ENCODE measurements at regions not wholly inside any gene's neighbourhood (a gene's known extent, or its start where the extent isn't known, plus 50 kb on each side); places are given as distances from the start of the nearest gene placed in this dataset.

DNA sequence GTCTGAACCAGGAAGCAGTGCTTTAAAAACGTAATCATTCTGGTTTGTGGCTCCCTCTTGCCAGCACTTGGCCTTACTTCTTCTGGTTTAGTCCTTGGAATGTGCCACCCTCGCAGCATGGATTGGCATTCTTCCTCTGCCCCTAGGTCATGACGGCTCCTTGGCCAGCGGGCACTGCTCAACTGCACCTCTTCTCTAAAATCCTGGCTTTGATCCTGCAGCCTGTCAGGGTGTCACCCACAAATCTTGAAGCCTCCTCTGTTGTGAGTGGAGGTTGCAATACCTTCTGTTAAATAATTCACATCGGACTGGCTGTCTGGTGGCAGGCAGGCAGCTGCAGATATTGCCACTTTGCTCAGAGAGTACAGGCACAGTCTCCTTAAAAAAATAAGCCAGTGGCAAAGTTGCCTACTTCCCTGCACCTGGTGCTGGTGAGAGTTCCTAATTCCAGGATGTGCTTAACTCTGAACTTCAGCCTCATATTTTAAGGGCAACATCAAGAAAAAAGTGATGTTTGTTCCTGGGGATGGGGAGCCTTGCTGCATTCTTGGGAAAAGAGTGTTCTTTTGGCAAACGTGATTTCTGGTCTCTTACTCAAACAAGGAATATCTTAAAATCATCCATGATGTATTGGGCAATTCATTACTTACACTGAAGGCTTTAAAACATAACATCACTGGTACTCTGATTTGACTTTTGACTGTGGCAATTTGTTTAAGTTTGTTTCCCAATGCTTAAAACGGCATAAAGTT is 179.8 kb downstream of the FOXA2 start:
- Histone ChIP-seq H4K91ac (ENCODE audit: insufficient read length, low read depth, low read length) (no peak overlapping the region), H3K27ac (ENCODE audit: insufficient read length, low read depth, low read length) (no peak overlapping the region), H3T11ph (ENCODE audit: low read length) (no peak overlapping the region), H3K14ac (ENCODE audit: insufficient read depth, low read length) (no peak overlapping the region), H3K79me2 (ENCODE audit: insufficient read depth, low read length) (no peaks in the 10 kb centered on the region), H3K18ac (ENCODE audit: insufficient read length, low read depth, low read length) (no peak overlapping the region), H2BK12ac (ENCODE audit: insufficient read length, low read depth, low read length) (no peak overlapping the region), H2AK5ac (ENCODE audit: insufficient read length, low read length) (no peak overlapping the region), H3K9ac (ENCODE audit: extremely low read depth, insufficient read length, low read length) (no peak overlapping the region), H3K4me2 (ENCODE audit: insufficient read depth, insufficient read length, low read length) (no peak overlapping the region), H3K56ac (ENCODE audit: insufficient read length, low read depth, low read length) (no peak overlapping the region), H3K4me1 (ENCODE audit: insufficient read depth, low read length) (peaks cover 2% of the 10 kb centered on the region; the same call in 1 of the 2 replicates), H3K79me1 (ENCODE audit: insufficient read depth, low read depth, low read length, poor library complexity, severe bottlenecking) (no peaks in the 10 kb centered on the region), H2BK120ac (ENCODE audit: low read depth, low read length, poor library complexity, severe bottlenecking) (no peak overlapping the region), H2AFZ (ENCODE audit: low read length) (no peak overlapping the region), H3K23me2 (ENCODE audit: insufficient read length, low read depth, low read length, poor library complexity, severe bottlenecking) (no peaks in the 10 kb centered on the region), H4K8ac (replicated peaks; ENCODE audit: insufficient read length, low read depth, low read length) (no peak overlapping the region), H2BK20ac (ENCODE audit: low read depth, low read length, poor library complexity, severe bottlenecking) (no peak overlapping the region), H3K27me3 (ENCODE audit: insufficient read depth, low read length) (no peaks in the 10 kb centered on the region), H3K4ac (ENCODE audit: low read depth, low read length) (no peak overlapping the region), H3K23ac (ENCODE audit: insufficient read length, low read depth, low read length) (no peak overlapping the region), H4K20me1 (ENCODE audit: control insufficient read depth, insufficient read depth, insufficient read length) (no peaks in the 10 kb centered on the region), H4K5ac (ENCODE audit: insufficient read length, low read depth, low read length) (no peak overlapping the region), H3K9me3 (ENCODE audit: control insufficient read depth, low read depth, low read length) (no peaks in the 10 kb centered on the region), H2BK5ac (ENCODE audit: insufficient read length, low read length) (no peak overlapping the region), H2BK15ac (ENCODE audit: low read depth, low read length) (no peak overlapping the region)
- Mint-ChIP-seq H3K27ac (no peak overlapping the region), H3K36me3 (ENCODE audit: insufficient read depth in 1 of 3, low read depth in 3 of 3) (no peaks in the 10 kb centered on the region), H3K4me1 (peaks cover 22 to 35% of the 10 kb centered on the region in 2 experiments), H3K27me3 (ENCODE audit: low read depth) (peaks cover 67% of the 10 kb centered on the region), H3K4me3 (no peak overlapping the region; a peak in 1 of 5 replicates), H3K9me3 (no peaks in the 10 kb centered on the region)
- TF ChIP-seq, protein P1, sequence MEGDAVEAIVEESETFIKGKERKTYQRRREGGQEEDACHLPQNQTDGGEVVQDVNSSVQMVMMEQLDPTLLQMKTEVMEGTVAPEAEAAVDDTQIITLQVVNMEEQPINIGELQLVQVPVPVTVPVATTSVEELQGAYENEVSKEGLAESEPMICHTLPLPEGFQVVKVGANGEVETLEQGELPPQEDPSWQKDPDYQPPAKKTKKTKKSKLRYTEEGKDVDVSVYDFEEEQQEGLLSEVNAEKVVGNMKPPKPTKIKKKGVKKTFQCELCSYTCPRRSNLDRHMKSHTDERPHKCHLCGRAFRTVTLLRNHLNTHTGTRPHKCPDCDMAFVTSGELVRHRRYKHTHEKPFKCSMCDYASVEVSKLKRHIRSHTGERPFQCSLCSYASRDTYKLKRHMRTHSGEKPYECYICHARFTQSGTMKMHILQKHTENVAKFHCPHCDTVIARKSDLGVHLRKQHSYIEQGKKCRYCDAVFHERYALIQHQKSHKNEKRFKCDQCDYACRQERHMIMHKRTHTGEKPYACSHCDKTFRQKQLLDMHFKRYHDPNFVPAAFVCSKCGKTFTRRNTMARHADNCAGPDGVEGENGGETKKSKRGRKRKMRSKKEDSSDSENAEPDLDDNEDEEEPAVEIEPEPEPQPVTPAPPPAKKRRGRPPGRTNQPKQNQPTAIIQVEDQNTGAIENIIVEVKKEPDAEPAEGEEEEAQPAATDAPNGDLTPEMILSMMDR (conservative IDR thresholded peaks at IDR 0.05) = no peak
- no CpG with 5 or more reads among the region's 7 CpGs for WGBS (ENCODE audit: extremely low coverage, insufficient read length, low lambda C conversion rate)
- DNase-seq = no peak

Measured in H9 (cell line).